ENCODE measurements at regions not wholly inside any gene's neighbourhood (a gene's known extent, or its start where the extent isn't known, plus 50 kb on each side); places are given as distances from the start of the nearest gene placed in this dataset.

- Histone ChIP-seq H3K27me3 (ENCODE audit: control insufficient read depth in 2 of 2, insufficient read depth in 2 of 2, low read length in 2 of 2) (no peaks in the 10 kb centered on the region), H3K27ac (ENCODE audit: extremely low read depth, low read depth, low read length) (no peak overlapping the region), H3K9ac (ENCODE audit: insufficient read depth in 1 of 2, low read depth in 2 of 2, low read length in 2 of 2) (no peak overlapping the region), H3K36me3 (ENCODE audit: control insufficient read depth, insufficient read depth, low read length) (no peaks in the 10 kb centered on the region), H3K4me2 (ENCODE audit: insufficient read depth, low read length) (no peak overlapping the region), H3K4me1 (replicated peaks in 1 of 2; ENCODE audit: control insufficient read depth in 2 of 2, insufficient read depth in 2 of 2, low read length in 2 of 2) (no peaks in the 10 kb centered on the region), H2AFZ (ENCODE audit: low read depth, low read length) (no peak overlapping the region), H3K9me1 (ENCODE audit: control insufficient read depth, insufficient read depth, low read length) (no peaks in the 10 kb centered on the region), H3K9me3 (replicated peaks; ENCODE audit: control insufficient read depth, insufficient read depth, low read depth, low read length) (no peaks in the 10 kb centered on the region), H4K20me1 (replicated peaks; ENCODE audit: control insufficient read depth, insufficient read depth, low read length) (no peaks in the 10 kb centered on the region), H3K79me2 (ENCODE audit: control insufficient read depth, insufficient read depth, low read length) (no peaks in the 10 kb centered on the region), H3K4me3 (no peak overlapping the region)
- FAIRE-seq (no peak), ATAC-seq (no peak), DNase-seq (ENCODE audit: extremely low read depth in 1 of 4, low spot score in 3 of 4) (no peak)
- ChIA-PET CTCF (ENCODE audit: low intra/inter-chr PET ratio) (no interaction called here), POLR2A (no interaction called here)
- WGBS (ENCODE audit: insufficient coverage, low coverage, missing lambda C conversion rate) = 0% methylated on average over 1 of the region's 1 CpG
- intact Hi-C loops (cut with micrococcal nuclease) (no loop called here), in situ Hi-C loops (cut with MboI) (no loop called here)
- no TSS peak for BruUV-seq (replicated peaks)
- TF ChIP-seq ZNF431 (CRISPR knock-in tag; IDR thresholded peaks at IDR 0.05) = no peak
- no peak for TF ChIP-seq REST (IDR thresholded peaks at IDR 0.05; ENCODE audit: borderline replicate concordance)
- no peak for TF ChIP-seq REST (CRISPR knock-in tag; IDR thresholded peaks at IDR 0.05; ENCODE audit: low read depth)
- no peak for TF ChIP-seq MTA3 (IDR thresholded peaks at IDR 0.05; ENCODE audit: borderline replicate concordance)
- TF ChIP-seq, protein P1, sequence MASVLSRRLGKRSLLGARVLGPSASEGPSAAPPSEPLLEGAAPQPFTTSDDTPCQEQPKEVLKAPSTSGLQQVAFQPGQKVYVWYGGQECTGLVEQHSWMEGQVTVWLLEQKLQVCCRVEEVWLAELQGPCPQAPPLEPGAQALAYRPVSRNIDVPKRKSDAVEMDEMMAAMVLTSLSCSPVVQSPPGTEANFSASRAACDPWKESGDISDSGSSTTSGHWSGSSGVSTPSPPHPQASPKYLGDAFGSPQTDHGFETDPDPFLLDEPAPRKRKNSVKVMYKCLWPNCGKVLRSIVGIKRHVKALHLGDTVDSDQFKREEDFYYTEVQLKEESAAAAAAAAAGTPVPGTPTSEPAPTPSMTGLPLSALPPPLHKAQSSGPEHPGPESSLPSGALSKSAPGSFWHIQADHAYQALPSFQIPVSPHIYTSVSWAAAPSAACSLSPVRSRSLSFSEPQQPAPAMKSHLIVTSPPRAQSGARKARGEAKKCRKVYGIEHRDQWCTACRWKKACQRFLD (CRISPR knock-in tag; IDR thresholded peaks at IDR 0.05) = no peak
- no peak for TF ChIP-seq SPI1 (IDR thresholded peaks at IDR 0.05; ENCODE audit: borderline replicate concordance, low read depth, low read length)
- TF ChIP-seq, protein P2, sequence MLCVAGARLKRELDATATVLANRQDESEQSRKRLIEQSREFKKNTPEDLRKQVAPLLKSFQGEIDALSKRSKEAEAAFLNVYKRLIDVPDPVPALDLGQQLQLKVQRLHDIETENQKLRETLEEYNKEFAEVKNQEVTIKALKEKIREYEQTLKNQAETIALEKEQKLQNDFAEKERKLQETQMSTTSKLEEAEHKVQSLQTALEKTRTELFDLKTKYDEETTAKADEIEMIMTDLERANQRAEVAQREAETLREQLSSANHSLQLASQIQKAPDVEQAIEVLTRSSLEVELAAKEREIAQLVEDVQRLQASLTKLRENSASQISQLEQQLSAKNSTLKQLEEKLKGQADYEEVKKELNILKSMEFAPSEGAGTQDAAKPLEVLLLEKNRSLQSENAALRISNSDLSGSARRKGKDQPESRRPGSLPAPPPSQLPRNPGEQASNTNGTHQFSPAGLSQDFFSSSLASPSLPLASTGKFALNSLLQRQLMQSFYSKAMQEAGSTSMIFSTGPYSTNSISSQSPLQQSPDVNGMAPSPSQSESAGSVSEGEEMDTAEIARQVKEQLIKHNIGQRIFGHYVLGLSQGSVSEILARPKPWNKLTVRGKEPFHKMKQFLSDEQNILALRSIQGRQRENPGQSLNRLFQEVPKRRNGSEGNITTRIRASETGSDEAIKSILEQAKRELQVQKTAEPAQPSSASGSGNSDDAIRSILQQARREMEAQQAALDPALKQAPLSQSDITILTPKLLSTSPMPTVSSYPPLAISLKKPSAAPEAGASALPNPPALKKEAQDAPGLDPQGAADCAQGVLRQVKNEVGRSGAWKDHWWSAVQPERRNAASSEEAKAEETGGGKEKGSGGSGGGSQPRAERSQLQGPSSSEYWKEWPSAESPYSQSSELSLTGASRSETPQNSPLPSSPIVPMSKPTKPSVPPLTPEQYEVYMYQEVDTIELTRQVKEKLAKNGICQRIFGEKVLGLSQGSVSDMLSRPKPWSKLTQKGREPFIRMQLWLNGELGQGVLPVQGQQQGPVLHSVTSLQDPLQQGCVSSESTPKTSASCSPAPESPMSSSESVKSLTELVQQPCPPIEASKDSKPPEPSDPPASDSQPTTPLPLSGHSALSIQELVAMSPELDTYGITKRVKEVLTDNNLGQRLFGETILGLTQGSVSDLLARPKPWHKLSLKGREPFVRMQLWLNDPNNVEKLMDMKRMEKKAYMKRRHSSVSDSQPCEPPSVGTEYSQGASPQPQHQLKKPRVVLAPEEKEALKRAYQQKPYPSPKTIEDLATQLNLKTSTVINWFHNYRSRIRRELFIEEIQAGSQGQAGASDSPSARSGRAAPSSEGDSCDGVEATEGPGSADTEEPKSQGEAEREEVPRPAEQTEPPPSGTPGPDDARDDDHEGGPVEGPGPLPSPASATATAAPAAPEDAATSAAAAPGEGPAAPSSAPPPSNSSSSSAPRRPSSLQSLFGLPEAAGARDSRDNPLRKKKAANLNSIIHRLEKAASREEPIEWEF (CRISPR knock-in tag; IDR thresholded peaks at IDR 0.05) = no peak
- TF ChIP-seq PHF8 (IDR thresholded peaks at IDR 0.05; ENCODE audit: borderline replicate concordance, low read length) = no peak
These were observed 698.2 kb upstream of the GOT2 start for GRCh38 chr16:59432276-59432675.
